ENCODE measurements at regions not wholly inside any gene's neighbourhood (a gene's known extent, or its start where the extent isn't known, plus 50 kb on each side); places are given as distances from the start of the nearest gene placed in this dataset.
"Not testable (repeated sequence)": the region's sequence is repeated elsewhere in the genome, so short reads cannot be mapped to it uniquely, and the experiment has no call there.

DNA sequence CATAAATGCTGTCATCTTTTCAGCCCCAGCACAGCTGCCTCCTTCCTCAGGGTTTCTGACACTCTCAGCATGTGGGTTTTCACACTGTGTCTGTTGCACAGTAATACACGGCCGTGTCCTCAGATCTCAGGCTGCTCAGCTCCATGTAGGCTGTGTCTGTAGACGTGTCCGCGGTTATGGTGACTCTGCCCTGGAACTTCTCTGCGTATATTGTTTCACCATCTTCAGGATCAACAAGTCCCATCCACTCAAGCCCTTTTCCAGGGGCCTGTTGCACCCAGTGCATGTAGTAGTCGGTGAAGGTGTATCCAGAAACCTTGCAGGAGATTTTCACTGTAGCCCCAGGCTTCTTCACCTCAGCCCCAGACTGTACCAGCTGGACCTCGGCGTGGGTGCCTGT lies 1210.6 kb downstream of the TMEM121 start:
- no peak overlapping the region for H3K4me3 ChIP-seq (ENCODE audit: low read depth, low read length)
- TF ChIP-seq, protein P1, sequence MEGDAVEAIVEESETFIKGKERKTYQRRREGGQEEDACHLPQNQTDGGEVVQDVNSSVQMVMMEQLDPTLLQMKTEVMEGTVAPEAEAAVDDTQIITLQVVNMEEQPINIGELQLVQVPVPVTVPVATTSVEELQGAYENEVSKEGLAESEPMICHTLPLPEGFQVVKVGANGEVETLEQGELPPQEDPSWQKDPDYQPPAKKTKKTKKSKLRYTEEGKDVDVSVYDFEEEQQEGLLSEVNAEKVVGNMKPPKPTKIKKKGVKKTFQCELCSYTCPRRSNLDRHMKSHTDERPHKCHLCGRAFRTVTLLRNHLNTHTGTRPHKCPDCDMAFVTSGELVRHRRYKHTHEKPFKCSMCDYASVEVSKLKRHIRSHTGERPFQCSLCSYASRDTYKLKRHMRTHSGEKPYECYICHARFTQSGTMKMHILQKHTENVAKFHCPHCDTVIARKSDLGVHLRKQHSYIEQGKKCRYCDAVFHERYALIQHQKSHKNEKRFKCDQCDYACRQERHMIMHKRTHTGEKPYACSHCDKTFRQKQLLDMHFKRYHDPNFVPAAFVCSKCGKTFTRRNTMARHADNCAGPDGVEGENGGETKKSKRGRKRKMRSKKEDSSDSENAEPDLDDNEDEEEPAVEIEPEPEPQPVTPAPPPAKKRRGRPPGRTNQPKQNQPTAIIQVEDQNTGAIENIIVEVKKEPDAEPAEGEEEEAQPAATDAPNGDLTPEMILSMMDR (IDR thresholded peaks at IDR 0.05; ENCODE audit: low read depth, low read length) = no peak

DNA sequence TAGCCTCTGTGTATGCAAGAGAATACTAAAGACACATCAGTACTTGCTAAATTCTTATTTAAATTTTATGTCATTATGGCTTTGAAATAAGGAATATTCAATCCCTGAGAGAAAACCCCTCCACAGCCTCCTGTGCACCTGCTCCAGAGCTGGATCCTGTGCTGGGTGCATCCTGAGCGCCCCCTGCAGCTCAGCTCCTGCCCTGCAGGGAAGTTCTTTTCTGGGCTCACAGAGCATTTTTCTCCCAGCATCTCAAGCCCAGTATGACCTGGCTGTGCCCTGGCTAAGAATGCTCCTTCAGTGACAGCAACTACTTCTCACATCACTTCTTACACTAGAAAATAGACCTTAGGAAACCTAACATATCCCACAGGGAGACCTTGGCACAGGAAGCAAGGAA lies 1211.7 kb downstream of the TMEM121 start:
- TF ChIP-seq, protein P1 (IDR thresholded peaks at IDR 0.05; ENCODE audit: low read depth, low read length) = no peak
- no peak overlapping the region for H3K4me3 ChIP-seq (ENCODE audit: low read depth, low read length)

DNA sequence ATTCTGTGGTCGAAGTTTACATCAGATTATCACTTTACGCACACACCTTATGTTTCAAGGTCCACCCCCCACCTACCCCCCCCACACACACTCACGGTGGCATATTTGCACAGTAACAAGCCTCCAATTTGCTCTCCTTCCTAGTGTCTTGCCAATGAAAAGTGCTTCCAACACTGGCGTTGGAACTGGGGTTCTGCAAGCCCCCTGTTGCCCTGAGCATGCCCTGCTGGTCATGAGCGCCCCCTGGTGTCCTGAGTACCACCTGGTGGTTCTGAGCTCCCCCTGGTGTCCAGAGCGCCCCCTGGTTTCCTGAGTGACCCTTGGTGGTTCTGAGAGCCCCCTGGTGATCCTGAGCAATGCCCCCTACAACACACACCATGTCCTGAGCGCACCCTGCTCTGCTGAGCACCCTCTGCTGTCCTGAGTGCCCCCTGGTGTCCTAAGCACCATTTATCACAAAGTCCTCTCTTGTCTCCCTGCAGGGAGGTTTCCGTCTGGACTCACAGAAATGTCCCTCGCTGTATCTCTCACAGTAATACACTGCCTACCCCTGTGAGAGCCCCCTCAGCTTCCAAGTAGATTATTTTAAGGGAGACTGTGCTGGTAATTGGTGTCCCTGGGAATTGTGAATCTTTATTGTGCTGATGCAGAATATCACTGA lies 1212.3 kb downstream of the TMEM121 start:
- H3K4me3 ChIP-seq (ENCODE audit: low read depth, low read length) = not testable (repeated sequence)

DNA sequence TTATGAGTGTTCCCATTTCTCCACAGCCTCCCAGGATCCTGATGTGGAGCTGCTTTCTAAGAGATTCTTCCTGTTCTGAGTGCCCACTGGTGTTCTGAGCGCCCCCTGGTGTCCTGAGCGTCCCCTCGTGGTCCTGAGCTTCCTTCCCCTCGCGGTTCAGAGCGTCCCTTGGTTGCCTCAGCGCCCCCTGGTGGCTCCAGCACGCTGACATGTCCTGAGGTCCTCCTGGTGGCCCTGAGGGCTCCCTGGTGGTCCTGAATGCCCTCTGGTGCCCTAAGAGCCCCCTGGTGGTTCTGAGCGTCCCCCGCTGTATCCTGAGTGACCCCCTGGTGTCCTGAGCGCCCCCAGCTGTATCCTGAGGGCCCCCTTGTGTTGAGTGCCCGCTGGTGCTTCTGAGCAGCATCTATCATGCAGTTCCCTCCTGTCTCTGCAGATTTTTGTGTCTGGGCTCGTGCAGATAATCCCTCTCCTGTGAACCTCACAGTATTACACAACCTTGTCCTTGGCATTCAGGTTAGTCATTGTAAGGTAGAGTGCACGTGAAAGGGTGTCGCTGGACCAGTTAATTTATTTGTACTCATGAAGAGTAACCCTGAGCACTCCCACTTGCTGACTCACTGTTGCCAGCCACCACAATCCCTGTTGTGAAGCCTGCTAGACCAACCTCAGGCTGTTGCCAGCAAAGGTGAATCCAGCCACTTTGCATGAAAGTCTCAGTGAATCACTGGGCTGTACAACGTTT lies 1214.9 kb downstream of the TMEM121 start:
- not testable (repeated sequence) for H3K4me3 ChIP-seq (ENCODE audit: low read depth, low read length)

DNA sequence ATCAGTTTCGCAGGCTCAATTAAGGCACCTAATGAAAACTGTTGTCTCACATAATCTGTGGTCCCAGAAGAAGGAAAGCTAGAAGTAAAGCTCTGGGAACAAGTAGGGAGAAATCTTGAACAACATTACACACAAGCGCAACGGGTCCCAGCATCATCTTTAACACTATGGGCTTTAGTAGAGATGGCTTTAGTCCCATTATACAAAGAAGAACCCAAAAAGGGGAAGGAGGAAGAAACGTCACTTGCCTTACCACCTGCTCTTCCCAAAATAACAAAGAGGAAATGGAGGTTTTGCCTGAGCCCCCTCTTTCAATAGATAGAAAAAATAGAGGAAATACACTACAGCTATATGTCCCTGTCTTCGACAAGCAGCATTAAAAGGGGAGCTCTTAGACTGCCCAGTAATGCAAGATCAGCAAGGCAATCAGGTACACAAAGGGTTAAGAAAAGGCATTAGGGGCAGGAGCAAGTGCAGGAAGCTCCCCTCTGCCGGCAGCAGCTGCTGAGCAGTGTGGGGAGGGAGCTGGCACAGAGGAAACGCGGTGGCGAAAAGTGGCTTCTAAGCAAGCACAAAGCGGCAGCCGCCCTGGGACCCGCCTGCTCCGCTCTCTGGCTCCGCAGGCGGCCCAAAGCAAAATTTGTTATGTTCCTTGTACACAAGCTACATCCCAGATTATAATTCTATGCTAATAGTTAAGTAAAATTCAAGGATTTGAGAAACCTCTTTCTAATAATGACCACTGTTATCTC lies 1218.8 kb downstream of the TMEM121 start:
- H3K4me3 ChIP-seq (ENCODE audit: low read depth, low read length) = not testable (repeated sequence)

DNA sequence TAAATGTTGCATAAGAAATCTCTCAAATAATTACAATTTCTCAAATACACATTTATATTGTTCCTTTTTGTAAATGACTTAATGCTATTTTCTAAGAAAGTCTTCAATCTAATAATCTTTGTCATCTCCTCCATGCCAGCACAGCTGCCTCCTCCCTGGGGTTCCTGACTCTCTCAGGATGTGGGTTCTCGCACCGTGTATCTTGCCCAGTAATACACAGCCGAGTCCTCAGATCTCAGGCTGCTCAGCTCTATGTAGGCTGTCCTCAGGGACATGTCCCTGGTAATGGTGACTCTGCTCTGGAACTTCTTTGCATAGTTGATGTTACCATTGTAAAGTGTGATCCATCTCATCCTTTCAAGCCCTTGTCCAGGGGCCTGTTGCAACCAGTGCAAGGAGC lies 1223.7 kb downstream of the TMEM121 start:
- not testable (repeated sequence) for H3K4me3 ChIP-seq (ENCODE audit: low read depth, low read length)

DNA sequence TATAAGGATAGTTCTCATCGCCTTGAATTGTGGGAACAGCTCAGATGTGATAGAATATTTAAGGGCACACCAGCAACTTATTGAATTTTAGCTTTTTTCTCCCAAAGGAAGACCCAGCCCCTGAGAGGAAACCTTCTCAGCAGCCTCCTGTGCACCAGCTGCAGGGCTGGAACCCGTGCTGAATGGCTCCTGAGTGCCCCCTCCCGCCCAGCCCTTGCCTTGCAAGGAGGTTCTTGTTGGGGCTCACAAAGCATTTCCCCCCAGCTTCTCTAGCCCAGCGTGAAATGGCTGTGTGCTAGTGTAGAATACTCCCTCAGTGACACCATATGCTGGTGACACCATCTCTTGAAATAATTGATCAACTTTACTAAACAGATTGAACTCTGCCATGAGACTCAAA lies 1227.4 kb downstream of the TMEM121 start:
- not testable (repeated sequence) for H3K4me3 ChIP-seq (ENCODE audit: low read depth, low read length)

DNA sequence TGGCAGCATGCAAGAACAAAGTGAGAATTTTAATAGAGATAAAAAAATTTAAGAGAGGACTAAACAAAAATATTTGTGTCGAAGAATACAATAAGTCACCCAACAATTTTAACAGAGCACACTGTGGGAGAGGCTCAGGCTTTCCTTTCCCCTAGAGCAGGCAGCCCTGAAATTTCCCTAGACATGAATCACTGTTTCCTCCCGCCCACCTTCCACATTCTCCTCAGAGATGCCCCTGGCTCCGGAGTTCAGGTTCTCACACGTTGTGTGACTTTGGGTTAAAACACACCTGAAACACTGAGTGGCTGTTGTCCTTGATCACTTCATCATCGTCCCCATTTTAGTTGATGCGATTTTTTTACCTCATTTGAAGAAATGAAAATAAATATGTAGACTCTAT lies 1231.1 kb downstream of the TMEM121 start:
- not testable (repeated sequence) for H3K4me3 ChIP-seq (ENCODE audit: low read depth, low read length)

DNA sequence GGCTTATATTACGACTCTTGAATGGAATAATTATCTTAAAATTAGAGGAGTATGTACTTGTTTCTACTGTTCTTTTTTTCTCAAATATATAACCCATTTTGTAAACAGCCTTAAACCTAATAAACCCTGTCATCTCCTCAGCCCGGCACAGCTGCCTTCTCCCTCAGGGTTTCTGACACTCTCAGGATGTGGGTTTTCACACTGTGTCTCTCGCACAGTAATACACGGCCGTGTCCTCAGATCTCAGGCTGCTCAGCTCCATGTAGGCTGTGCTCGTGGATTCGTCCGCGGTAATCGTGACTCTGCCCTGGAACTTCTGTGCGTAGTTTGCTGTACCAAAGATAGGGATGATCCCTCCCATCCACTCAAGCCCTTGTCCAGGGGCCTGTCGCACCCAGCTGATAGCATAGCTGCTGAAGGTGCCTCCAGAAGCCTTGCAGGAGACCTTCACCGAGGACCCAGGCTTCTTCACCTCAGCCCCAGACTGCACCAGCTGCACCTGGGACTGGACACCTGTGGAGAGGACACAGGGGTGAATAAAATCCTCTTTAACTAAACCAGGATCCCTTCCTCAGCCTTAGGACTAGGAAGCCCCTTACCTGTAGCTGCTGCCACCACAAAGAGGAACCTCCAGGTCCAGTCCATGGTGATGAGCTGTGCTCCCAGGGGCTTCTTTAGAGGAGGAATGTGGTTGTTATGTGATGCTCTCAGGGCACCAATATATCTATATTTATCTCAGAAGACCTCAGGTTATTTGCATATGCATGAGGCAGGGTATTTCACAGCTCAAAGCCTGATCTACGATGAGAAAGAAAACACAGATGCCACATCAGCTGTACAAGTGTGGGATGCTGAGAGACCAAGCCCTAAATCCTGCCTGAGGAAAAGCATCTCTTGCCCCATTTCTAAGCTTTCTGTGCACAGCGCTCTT lies 1235.8 kb downstream of the TMEM121 start:
- H3K4me3 ChIP-seq (ENCODE audit: low read depth, low read length) = not testable (repeated sequence)

DNA sequence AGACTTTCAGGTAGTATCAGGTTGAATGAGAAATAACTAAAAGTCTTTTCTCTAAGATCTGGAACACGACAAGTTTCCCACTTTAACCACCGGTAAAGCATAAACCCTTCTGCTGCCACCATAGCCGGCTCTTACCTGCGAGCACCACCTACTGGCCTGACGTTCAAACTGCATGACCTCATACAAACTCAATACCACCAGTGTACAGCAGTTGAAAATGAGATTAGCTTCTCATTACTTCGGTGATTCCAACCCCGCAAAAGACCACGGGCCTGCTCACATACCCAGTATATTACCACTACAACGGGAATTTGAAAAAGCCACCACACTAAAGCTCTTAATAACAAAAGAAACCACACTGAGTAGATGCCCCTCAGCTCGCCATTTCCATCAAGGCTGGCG lies 1238.6 kb downstream of the TMEM121 start:
- not testable (repeated sequence) for H3K4me3 ChIP-seq (ENCODE audit: low read depth, low read length)

DNA sequence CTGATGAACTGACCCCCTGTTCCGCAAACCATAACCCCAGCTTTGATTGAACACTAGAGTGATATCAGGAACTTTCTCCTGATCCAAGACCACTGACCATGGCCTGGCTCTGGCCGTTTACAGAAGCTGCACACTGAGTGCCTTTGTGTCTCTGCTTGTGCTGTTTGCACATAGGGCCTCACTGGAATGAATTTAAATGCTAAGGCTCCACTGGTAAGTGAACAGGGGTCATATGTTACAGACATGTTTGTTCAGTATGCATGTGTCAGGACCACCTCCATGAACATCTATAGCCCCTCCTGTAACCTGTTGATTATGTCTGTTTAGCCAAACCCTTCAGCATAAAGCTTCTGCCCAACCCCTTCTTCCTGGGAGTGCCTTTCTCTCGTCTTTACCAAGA lies 1239.8 kb downstream of the TMEM121 start:
- TF ChIP-seq, protein P1 (IDR thresholded peaks at IDR 0.05; ENCODE audit: low read depth, low read length) = no peak

DNA sequence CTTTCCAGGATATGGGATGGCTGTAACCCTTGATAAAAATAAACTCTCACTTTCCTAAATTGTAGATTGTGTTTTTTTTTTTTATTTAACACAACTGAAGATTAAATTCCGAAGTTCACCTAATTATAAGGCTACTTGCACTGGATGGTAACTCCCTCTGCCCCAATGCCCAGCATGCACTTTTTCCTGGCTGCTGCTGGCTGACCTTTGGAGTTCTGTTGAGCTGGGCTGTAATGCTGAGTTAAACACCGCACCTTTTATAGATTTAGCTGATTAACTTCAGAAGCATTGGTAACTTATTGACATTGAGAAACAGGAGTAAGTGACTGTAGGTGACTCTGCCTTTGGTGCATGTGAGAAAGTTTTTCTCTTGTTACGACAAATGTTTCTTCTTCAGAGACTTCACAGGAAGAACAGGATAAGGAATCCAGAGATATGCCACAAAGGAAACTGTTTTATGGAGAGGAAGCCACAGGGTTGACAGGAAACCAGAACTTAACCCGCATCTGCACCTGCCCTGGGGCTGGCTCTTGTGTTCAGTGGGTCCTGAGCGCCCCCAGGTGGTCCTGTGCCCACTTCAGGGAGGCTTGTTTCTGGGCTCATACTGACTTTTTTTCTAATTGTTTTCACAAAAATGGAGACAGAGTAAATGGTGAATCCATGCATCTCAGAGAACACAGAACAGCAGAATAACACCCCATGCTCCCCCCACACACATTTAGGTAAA lies 1240.3 kb downstream of the TMEM121 start:
- not testable (repeated sequence) for H3K4me3 ChIP-seq (ENCODE audit: low read depth, low read length)

More for the DNA sequence above, 1239.8 kb downstream of the TMEM121 start:
- no peak overlapping the region for H3K4me3 ChIP-seq (ENCODE audit: low read depth, low read length)

DNA sequence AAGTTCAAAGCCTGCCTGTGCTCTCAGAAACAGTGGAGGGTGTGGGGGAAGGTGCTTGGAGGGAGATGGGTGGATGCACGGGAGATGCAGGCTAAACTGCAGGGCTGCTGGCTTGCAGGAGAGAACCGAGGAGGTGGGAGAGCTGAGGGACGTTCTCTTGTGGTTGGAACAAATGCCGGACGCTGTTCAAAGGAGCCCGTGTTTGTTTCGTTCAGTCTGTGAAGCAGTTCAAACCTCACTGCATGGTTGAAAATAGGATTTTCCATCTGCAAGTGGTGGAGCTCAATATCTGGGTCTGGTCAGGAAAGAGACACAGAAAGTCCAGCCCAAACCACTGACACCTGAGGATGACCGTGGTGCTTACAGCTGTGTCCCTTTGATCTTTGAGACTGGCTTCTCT lies 1241.8 kb downstream of the TMEM121 start:
- not testable (repeated sequence) for H3K4me3 ChIP-seq (ENCODE audit: low read depth, low read length)

DNA sequence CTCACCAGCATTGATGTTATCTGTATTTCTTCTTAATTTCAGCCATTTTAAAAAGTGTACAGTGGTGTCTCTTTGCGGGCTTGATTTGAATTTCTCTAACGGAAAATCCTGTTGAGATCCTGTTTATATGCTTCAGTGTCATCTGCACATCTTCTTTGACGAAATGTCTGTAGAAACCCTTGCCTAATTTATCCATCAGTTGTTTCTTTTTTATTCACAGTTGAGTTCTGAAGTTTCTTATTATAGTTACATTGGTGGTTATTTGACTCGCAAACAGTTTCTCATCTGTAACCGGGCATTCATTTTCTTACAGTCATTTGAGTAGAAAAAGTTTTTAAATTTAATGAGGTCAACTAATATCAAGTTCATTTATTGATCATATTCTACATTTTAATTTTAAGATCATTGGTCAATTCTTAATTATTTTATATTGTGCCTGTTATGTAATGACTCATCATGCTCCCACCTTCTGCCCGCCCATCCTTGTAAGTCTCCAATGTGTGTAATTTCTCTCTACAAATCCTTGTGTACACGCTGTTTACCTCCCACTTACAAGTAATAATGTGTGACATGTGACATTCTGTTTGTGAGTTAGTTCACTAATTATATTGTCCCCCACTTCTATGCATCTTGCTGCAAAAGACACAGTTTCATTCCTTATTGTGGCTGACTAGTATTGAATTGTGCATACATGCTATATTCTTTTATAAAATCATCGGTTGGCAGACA lies 1242.8 kb downstream of the TMEM121 start:
- not testable (repeated sequence) for H3K4me3 ChIP-seq (ENCODE audit: low read depth, low read length)
